ENCODE measurements at regions not wholly inside any gene's neighbourhood (a gene's known extent, or its start where the extent isn't known, plus 50 kb on each side); places are given as distances from the start of the nearest gene placed in this dataset.

DNA sequence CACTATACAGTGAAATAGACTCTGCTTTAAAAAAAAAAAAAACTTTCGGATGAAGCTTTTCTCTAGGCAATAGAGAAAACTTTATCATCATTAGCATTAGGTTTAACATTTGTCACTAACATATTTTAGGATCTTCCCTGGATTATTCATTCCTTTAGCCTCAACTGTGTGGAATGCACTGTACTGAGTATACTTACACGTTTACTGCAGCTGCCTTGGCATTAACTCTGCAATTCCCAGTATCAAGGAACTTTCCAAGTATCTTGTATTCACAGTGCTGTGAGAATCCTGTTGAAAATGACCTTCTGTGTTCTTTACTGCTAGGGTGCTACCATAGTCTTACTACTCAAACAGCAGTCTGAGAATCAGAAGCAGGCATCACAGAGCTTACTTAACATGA is 328.2 kb upstream of the COL3A1 start:
- Histone ChIP-seq H3K4me3 (replicated peaks; ENCODE audit: low read depth, low read length) (no peak overlapping the region), H3K36me3 (ENCODE audit: control insufficient read depth, insufficient read depth, low read length) (no peaks in the 10 kb centered on the region), H3K27me3 (replicated peaks; ENCODE audit: control insufficient read depth, insufficient read depth, low read length) (no peaks in the 10 kb centered on the region)
- no peak for DNase-seq (ENCODE audit: extremely low read depth, insufficient read length)
- TF ChIP-seq, protein P1, sequence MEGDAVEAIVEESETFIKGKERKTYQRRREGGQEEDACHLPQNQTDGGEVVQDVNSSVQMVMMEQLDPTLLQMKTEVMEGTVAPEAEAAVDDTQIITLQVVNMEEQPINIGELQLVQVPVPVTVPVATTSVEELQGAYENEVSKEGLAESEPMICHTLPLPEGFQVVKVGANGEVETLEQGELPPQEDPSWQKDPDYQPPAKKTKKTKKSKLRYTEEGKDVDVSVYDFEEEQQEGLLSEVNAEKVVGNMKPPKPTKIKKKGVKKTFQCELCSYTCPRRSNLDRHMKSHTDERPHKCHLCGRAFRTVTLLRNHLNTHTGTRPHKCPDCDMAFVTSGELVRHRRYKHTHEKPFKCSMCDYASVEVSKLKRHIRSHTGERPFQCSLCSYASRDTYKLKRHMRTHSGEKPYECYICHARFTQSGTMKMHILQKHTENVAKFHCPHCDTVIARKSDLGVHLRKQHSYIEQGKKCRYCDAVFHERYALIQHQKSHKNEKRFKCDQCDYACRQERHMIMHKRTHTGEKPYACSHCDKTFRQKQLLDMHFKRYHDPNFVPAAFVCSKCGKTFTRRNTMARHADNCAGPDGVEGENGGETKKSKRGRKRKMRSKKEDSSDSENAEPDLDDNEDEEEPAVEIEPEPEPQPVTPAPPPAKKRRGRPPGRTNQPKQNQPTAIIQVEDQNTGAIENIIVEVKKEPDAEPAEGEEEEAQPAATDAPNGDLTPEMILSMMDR (IDR thresholded peaks at IDR 0.05; ENCODE audit: insufficient read depth, low read length, poor library complexity, severe bottlenecking), result no peak

DNA sequence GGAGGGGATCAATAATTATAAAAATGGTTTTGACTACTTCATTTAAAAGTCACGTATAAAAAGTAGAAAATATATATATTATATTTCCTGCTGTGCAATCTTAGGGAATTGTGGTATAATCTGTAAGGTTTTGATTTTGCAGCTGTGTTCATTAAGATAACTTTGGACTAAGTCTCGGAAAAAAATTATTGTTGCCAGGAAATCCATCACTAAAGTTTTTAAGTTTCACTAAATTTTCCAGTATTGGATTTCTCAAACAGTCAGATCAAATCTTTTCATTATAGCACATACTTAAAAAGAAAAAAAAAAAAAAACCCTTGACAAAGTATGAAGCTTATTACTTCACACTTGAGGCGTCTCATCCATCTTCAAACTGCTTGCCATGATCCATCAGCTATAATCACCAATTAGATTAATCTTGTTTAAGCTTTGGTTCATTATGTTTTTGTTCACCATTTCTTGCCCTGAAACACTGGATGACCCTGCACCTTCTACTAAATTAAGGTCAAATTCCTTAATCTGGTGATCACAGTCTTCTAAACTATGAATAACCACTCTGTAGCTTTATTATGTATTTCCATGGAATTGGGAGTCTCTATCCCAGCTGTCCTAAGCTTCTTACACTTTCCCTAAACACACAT is 326.6 kb upstream of the COL3A1 start:
- no peaks in the 10 kb centered on the region for H3K27me3 ChIP-seq (replicated peaks; ENCODE audit: control insufficient read depth, insufficient read depth, low read length)
- H3K4me3 ChIP-seq (replicated peaks; ENCODE audit: low read depth, low read length), result no peak overlapping the region
- no peaks in the 10 kb centered on the region for H3K36me3 ChIP-seq (ENCODE audit: control insufficient read depth, insufficient read depth, low read length)
- DNase-seq (ENCODE audit: extremely low read depth, insufficient read length), result no peak
- TF ChIP-seq, protein P1 (IDR thresholded peaks at IDR 0.05; ENCODE audit: insufficient read depth, low read length, poor library complexity, severe bottlenecking), result no peak

DNA sequence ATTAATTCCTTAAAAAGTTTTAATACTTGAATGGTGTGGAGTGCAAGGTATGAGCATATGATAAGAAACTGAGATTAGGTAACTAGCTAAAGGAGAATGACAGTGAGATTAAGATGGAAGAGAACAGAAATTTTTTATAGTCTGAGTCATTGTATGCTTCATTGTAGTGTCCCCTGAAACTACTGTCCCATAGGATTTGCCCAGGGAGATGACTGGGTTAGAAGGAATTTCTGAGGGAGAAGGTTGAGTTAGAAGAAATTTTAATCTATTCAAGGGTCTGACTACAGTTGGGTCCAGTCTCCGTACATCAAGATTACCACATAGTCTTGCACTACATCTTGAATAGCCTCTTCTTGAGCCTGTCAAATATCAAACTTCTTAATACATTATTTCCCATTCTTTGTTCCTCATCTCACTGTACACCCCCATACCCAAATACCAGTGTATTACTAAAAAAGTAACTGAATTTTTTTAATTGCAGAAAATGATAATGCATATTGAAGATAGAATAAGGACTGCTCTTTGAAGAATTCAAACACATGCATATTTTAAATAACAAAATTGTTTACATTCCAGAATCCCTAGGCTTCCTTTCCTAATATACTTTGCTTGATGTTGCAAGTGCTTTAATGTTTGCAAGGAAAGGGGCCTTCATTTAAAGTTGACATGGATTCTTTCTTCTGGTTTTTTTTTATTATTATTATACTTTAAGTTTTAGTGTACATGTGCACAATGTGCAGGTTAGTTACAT is 314.3 kb upstream of the COL3A1 start:
- no peaks in the 10 kb centered on the region for H3K36me3 ChIP-seq (ENCODE audit: control insufficient read depth, insufficient read depth, low read length)
- TF ChIP-seq, protein P1 (IDR thresholded peaks at IDR 0.05; ENCODE audit: insufficient read depth, low read length, poor library complexity, severe bottlenecking), result no peak
- DNase-seq (ENCODE audit: extremely low read depth, insufficient read length), result no peak
- H3K27me3 ChIP-seq (replicated peaks; ENCODE audit: control insufficient read depth, insufficient read depth, low read length), result no peaks in the 10 kb centered on the region
- no peak overlapping the region for H3K4me3 ChIP-seq (replicated peaks; ENCODE audit: low read depth, low read length)

DNA sequence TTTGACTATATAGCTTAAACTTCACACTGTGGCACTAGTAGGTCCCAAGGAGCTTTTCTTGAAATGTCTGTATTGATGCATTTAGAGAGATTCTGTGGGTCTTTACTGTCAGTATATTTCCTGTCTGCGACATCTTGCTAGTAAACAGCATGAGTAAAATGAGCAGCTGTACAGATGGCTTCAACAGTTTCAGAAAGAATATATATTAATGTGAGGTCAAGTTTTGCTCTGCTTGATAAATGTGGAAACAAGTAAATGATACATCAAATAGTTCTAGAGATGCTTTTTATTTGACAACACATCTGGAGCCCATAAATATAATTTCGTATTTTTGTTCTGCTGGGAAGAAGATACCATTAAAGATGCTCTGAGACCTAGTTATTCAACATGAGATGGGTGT is 310.9 kb upstream of the COL3A1 start:
- TF ChIP-seq, protein P1 (IDR thresholded peaks at IDR 0.05; ENCODE audit: insufficient read depth, low read length, poor library complexity, severe bottlenecking), result no peak
- H3K36me3 ChIP-seq (ENCODE audit: control insufficient read depth, insufficient read depth, low read length), result no peaks in the 10 kb centered on the region
- DNase-seq (ENCODE audit: extremely low read depth, insufficient read length), result no peak
- H3K27me3 ChIP-seq (replicated peaks; ENCODE audit: control insufficient read depth, insufficient read depth, low read length), result no peaks in the 10 kb centered on the region
- no peak overlapping the region for H3K4me3 ChIP-seq (replicated peaks; ENCODE audit: low read depth, low read length)

DNA sequence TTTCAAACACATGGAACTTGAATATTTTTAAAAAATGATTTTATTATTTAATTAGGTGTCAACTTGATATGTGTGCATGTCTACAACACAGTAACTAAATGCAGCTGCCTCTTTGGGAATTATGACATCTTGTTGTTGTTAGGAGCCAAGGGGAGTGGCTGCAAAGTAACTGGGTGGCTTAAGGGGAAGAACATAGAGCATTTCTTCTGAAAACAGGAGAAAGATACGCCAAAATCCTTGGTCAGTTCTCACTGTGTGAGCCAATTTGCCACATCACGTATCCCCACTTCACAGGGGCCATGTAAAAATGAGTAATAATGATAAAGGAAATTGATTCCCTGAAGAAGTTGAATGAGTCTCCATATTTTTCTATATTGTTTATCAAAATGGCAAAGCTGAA is 309.8 kb upstream of the COL3A1 start:
- DNase-seq (ENCODE audit: extremely low read depth, insufficient read length), result no peak
- no peak overlapping the region for H3K4me3 ChIP-seq (replicated peaks; ENCODE audit: low read depth, low read length)

More for the DNA sequence above, 309.8 kb upstream of the COL3A1 start:
- no peaks in the 10 kb centered on the region for H3K27me3 ChIP-seq (replicated peaks; ENCODE audit: control insufficient read depth, insufficient read depth, low read length)
- TF ChIP-seq, protein P1 (IDR thresholded peaks at IDR 0.05; ENCODE audit: insufficient read depth, low read length, poor library complexity, severe bottlenecking), result no peak
- no peaks in the 10 kb centered on the region for H3K36me3 ChIP-seq (ENCODE audit: control insufficient read depth, insufficient read depth, low read length)

Data from GM06990 (cell line).